ENCODE measurements at regions not wholly inside any gene's neighbourhood (a gene's known extent, or its start where the extent isn't known, plus 50 kb on each side); places are given as distances from the start of the nearest gene placed in this dataset.

DNA sequence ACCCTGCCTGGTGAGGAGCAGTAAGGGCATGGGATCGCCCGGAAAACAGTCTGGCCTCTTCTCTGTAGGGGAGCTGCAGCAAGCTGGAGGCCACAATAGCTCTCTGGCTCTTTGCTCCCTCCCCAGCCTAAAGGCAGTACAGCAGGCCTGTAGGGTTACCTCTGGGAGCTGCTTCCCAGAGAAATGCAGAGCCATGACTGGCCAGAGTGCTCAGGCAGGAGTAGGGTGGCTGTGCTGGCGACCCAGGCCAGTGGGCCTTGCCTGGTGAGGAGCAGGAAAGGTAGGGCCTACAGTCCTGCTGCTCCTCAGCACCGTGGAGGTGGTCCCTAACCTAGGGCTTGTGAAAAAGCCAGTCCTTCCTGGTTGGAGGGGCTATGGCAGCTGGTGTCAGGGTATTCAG lies 129.9 kb upstream of the CHD6 start:
- TF ChIP-seq POLR2AphosphoS5 (IDR thresholded peaks at IDR 0.05; ENCODE audit: borderline replicate concordance, low read depth, low read length) (no peak), EZH2 (IDR thresholded peaks at IDR 0.05) (no peak)

All from SK-N-MC (cell line).